KOPT-K1 (cell line): ENCODE measurements at regions not wholly inside any gene's neighbourhood (a gene's known extent, or its start where the extent isn't known, plus 50 kb on each side); places are given as distances from the start of the nearest gene placed in this dataset.

ENCODE experiments used
- H3K27ac ChIP-seq: fragments of 200-600 bp; sonication (generic); 2 replicates; pipeline ENCODE4 v1.5.1; 2016; ENCODE audit warnings: antibody characterized with exemption, mild to moderate bottlenecking, low read depth, low read length; ENCODE audit not compliant: poor library complexity, severe bottlenecking
- H3K36me3 ChIP-seq: fragments of 200-600 bp; sonication (generic); 2 replicates; pipeline ENCODE4 v1.5.1; 2017; ENCODE audit warnings: antibody characterized with exemption, mild to moderate bottlenecking, low read length, moderate library complexity; ENCODE audit not compliant: insufficient read depth
- H3K9me3 ChIP-seq: fragments of 200-600 bp; sonication (generic); 2 replicates; pipeline ENCODE4 v1.5.1; 2017; ENCODE audit warnings: antibody characterized with exemption, low read length, mild to moderate bottlenecking; ENCODE audit not compliant: insufficient read depth, poor library complexity, severe bottlenecking

DNA sequence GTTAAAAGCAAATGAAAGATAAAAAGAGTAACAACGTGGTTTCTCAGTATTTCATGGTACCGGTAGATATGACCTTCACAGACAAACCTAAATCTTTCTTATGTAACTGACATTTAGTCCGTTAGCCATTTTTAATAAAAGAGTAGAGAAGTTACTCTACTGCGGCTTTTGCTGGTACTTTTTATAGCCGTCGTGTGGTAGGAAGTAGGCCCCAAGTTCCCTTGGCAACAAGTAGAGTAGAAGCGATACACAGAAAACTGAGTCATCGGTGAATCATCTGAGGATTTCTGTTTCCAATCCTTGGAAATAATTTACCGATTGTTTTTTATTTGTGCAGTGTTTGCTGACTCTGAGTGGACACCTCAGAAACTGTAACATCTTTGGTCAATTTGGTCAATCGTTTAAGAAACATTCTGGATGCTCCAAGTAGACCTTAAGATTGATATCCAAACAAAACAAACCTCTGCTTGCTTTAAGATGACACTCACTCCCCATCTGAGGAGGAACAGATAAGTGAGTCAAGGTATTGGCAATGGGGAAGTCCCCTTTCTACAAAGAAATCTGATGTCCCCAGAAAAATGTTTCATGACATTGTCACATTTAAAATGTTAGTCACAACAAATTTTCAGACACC lies 63.9 kb upstream of the AHR start:
- Histone ChIP-seq H3K9me3 (no peaks in the 10 kb centered on the region), H3K36me3 (no peaks in the 10 kb centered on the region), H3K27ac (peak overlapping the region; percentile 82)

DNA sequence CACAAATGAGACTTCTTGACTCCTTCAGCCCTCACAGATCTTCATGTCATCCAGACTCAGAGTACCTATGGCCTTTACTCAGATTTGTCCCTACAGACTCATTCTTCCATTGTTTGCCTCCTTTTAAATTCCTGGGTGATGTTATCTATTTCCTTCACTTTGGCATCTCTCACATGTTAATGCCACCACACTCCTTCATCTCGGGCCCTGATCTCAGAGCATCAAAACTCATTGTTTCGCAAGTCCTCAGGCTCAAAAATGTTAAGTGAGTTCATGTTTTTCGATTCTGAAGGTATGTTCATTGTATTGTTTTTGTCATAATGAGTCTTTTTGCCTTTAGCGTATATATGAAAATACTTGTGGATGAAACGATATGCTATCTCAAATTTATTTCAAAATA lies 62.3 kb upstream of the AHR start:
- no peaks in the 10 kb centered on the region for H3K36me3 ChIP-seq
- H3K9me3 ChIP-seq = no peaks in the 10 kb centered on the region
- no peak overlapping the region for H3K27ac ChIP-seq

DNA sequence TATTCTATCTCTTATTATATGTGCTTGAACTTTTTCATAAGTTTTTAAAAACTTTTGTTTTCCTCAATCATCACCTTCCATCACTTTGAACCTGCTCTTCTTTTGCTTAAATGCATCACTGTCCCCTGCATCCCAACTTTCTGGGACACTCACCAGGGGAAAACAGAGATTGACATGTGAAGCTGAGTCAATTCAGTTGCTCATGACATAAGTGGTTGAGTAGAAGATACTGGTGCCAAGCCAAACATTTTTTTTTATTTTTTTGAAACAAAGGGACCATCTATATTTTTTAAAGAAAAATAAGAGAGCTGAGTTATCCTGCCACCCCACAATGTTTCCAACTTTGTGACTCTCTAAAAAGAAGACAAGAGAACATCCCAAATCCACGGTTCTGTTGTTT lies 61.8 kb upstream of the AHR start:
- Histone ChIP-seq H3K36me3 (no peaks in the 10 kb centered on the region), H3K27ac (no peak overlapping the region)

DNA sequence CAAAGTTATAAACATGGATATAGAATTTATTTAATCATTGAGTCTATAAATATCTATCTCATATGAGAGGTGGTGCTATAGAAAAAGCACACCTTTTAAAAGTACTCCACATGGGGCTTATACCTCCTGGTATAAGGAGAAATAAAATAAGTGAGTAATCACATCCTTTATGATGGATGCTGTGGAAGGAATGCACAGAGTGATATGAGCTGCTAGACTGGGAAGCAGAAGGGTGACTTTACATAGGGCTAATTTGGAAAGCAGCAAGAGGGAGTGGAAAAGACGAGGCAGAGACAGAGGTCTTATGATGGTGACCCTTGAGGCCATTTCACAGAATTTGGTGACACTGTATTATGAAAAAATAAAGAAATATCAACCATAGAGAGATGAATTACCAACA lies 59.4 kb upstream of the AHR start:
- no peak overlapping the region for H3K27ac ChIP-seq
- H3K9me3 ChIP-seq = no peaks in the 10 kb centered on the region
- H3K36me3 ChIP-seq = no peaks in the 10 kb centered on the region

More for the DNA sequence above, 61.8 kb upstream of the AHR start:
- no peaks in the 10 kb centered on the region for H3K9me3 ChIP-seq

DNA sequence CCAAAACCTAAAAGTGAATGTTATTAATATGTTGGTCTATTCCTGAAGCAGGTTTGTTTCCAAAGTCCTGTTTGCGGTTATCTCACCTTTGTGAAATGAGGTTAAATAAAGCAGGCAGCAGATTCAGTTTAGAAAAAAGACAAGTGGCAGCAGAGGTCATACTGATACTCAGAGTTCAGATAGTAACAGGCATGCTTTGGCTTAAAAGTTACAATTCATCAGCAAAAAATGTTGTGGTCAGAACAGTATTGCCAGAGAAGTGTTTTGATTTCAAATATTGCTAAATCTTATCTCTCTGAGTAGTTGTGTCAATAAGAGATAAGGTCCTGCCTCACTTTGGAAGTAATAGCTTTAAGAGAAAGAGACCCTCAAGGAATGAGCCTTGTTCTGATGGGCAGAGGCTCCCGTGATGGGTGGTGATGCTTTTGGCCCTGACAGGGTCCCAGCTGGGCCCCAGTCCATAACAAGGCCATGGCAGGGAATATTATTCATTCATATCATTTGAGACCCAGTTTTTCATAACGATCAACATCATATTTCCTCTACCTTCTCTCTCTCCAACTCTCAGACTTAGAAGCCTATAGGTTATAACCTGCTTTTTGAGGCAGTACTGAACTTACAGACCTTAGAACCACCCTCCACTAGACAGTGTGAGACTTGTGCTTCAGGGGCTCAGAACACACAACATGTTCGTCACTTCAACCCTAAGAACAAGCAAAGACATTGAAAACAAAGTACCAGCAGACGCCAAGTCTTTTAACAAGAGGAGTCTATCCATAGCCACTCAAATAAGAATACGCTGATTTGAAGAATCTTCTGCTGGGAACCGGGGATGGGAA lies 58.5 kb upstream of the AHR start:
- no peak overlapping the region for H3K27ac ChIP-seq
- H3K9me3 ChIP-seq = no peaks in the 10 kb centered on the region
- no peaks in the 10 kb centered on the region for H3K36me3 ChIP-seq

DNA sequence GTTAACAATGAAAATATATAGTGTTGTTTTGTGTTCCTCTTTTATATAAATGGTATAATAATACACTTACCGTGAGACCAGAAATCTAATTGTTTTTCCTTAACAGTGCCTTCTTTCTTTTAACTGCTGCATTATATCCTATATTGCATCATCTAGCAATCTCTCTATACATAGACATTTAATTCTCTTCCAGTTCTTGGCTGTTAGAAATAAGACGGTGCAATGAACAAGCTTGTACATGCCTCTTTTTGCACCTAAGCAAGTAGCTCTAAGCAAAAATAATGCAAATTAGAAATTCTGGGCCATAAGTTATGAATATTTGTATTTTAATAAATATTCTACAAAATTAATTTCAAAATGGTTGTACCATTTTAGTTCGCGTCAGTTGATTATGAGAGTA lies 55.9 kb upstream of the AHR start:
- no peak overlapping the region for H3K27ac ChIP-seq
- H3K9me3 ChIP-seq = peaks cover 4% of the 10 kb centered on the region
- H3K36me3 ChIP-seq = no peaks in the 10 kb centered on the region

DNA sequence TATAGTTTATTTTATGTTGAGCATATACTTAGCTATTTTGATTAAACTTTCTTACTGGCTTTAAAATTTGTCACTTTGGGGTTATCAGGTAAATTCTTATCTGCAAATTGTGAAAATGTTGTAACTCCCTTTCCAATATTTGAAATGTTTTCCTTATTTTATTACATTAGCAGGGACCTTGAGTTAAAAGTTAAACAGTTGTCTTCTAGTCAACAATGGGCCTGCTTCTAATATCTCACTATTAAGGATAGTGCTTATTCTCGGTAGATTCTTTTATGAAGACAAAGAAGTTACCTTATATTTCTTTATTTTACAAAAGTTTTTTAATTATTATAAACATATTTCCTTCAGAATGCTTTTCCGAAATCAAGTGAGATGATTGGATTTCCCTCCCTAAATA lies 53.7 kb upstream of the AHR start:
- no peak overlapping the region for H3K27ac ChIP-seq
- H3K9me3 ChIP-seq = peaks cover 4% of the 10 kb centered on the region

DNA sequence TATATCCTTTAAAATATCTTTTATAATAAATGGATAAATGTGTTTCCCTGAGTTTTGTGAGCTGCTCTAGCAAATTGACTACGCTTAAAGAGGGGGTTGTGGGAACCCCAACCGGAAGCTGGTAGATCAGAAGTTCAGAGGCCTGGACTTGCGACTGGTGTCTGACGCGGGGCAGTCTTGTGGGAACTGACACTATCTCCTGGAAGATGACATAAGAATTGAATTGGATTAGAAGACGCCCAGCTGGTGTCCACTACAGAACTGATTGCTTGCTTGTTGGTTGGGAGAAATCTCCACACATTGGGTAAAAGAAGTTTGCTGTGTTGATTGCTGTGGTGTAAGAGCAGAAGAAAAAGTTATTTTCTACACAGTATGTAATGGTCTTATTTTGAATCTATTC lies 51.1 kb upstream of the AHR start:
- Histone ChIP-seq H3K36me3 (no peaks in the 10 kb centered on the region), H3K27ac (no peak overlapping the region), H3K9me3 (peaks cover 4% of the 10 kb centered on the region)

More for the DNA sequence above, 53.7 kb upstream of the AHR start:
- H3K36me3 ChIP-seq = no peaks in the 10 kb centered on the region

DNA sequence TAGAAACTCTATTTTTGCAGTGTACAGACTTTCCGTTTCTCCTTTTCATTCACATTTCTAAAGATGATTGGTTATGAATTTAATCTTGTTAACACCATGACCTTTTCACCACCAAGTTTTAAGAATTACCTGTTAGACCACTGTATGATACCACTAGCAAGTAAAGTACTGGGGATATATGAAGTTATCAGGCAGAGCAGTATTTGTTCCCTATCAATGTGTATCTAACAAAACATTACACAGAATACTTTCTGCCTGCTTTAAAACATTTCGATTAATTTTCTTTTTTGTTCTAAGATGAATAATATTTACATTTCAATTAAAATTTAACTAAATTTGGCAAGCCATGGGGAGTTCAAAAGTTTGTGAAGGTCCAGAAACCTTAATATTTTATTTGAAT lies 49.9 kb upstream of the AHR start:
- H3K9me3 ChIP-seq = peaks cover 4% of the 10 kb centered on the region
- no peaks in the 10 kb centered on the region for H3K36me3 ChIP-seq
- no peak overlapping the region for H3K27ac ChIP-seq
